Neuronal stem cell (in vitro differentiated cells): ENCODE measurements at regions not wholly inside any gene's neighbourhood (a gene's known extent, or its start where the extent isn't known, plus 50 kb on each side); places are given as distances from the start of the nearest gene placed in this dataset.

Source experiments
- DNase-seq: peaks from one replicate; pipeline ENCODE4 v3.0.0-alpha.2; 2013; ENCODE audit warnings: low spot score
- H2AFZ ChIP-seq: one replicate; pipeline ENCODE4 v1.6.1; 2013; ENCODE audit warnings: mild to moderate bottlenecking, low read length, inconsistent platforms
- H2AK5ac ChIP-seq: 2 replicates; pipeline ENCODE4 v1.6.1; 2013; ENCODE audit warnings: low read depth, mild to moderate bottlenecking, inconsistent platforms, low read length, moderate library complexity, mixed read lengths
- H2BK120ac ChIP-seq: 2 replicates; pipeline ENCODE4 v1.6.1; 2013; ENCODE audit warnings: low read depth, mild to moderate bottlenecking, inconsistent platforms, low read length, moderate library complexity, mixed read lengths
- H2BK12ac ChIP-seq: one replicate; pipeline ENCODE4 v1.6.1; 2013; ENCODE audit warnings: low read length, inconsistent platforms
- H2BK15ac ChIP-seq: 2 replicates; pipeline ENCODE4 v1.6.1; 2013; ENCODE audit warnings: mild to moderate bottlenecking, low read length, inconsistent platforms, mixed read lengths
- H2BK5ac ChIP-seq: one replicate; pipeline ENCODE4 v1.6.1; 2013; ENCODE audit warnings: inconsistent platforms, mild to moderate bottlenecking, low read length, moderate library complexity
- H3K14ac ChIP-seq: one replicate; pipeline ENCODE4 v1.6.1; 2013; ENCODE audit warnings: low read length, inconsistent platforms
- H3K18ac ChIP-seq: 2 replicates; pipeline ENCODE4 v1.6.1; 2013; ENCODE audit warnings: low read length, inconsistent platforms
- H3K23ac ChIP-seq: 2 replicates; pipeline ENCODE4 v1.6.1; 2013; ENCODE audit warnings: low read depth, mild to moderate bottlenecking, mixed read lengths, low read length, inconsistent platforms; ENCODE audit not compliant: poor library complexity
- H3K27ac ChIP-seq: replicated peaks from 3 replicates; pipeline ENCODE4 v1.5.1; 2013; ENCODE audit warnings: low read length, inconsistent platforms
- H3K27me3 ChIP-seq, 3 experiments: 2 replicates each; pipeline ENCODE4 v1.6.1; 2013; ENCODE audit warnings: low read length in 3 of 3, mild to moderate bottlenecking in 2 of 3, inconsistent platforms in 1 of 3, low read depth in 1 of 3, mixed read lengths in 1 of 3, moderate library complexity in 1 of 3; ENCODE audit not compliant: control insufficient read depth in 3 of 3, insufficient read depth in 3 of 3
- H3K36me3 ChIP-seq, 2 donors: replicated peaks in 1 of 2; 2 replicates each; pipeline ENCODE4 v1.6.1; 2013; ENCODE audit warnings: low read length in 2 of 2; ENCODE audit not compliant: control insufficient read depth in 2 of 2, insufficient read depth in 2 of 2
- H3K4ac ChIP-seq: 2 replicates; pipeline ENCODE4 v1.6.1; 2013; ENCODE audit warnings: inconsistent platforms, mild to moderate bottlenecking, low read length, moderate library complexity
- H3K4me1 ChIP-seq, 2 donors: 1 replicate in 1 of 2; 2 replicates in 1 of 2; pipeline ENCODE4 v1.6.1; 2013; ENCODE audit warnings: low read length in 2 of 2, low read depth in 1 of 2; ENCODE audit not compliant: control insufficient read depth in 2 of 2, insufficient read depth in 1 of 2
- H3K4me2 ChIP-seq: one replicate; pipeline ENCODE4 v1.6.1; 2013; ENCODE audit warnings: mild to moderate bottlenecking, low read length, inconsistent platforms; ENCODE audit not compliant: insufficient read depth, poor library complexity, severe bottlenecking
- H3K4me3 ChIP-seq, 2 donors: 2 replicates each; pipeline ENCODE4 v1.5.1; 2013; ENCODE audit warnings: low read length in 2 of 2, mild to moderate bottlenecking in 2 of 2, inconsistent platforms in 1 of 2, moderate library complexity in 1 of 2
- H3K79me1 ChIP-seq: one replicate; pipeline ENCODE4 v1.6.1; 2013; ENCODE audit warnings: low read depth, mild to moderate bottlenecking, inconsistent platforms, low read length, moderate library complexity
- H3K9ac ChIP-seq: one replicate; pipeline ENCODE4 v1.6.1; 2013; ENCODE audit warnings: mild to moderate bottlenecking, low read depth, low read length, inconsistent platforms; ENCODE audit not compliant: poor library complexity
- H3K9me3 ChIP-seq, 2 donors: replicated peaks in 1 of 2; 2 replicates each; pipeline versions ENCODE3 to v1.6.1; 2013; ENCODE audit warnings: low read length in 2 of 2, mild to moderate bottlenecking in 2 of 2, inconsistent platforms in 1 of 2, low read depth in 1 of 2, mixed read lengths in 1 of 2, moderate library complexity in 1 of 2; ENCODE audit not compliant: control insufficient read depth in 2 of 2, insufficient read depth in 1 of 2
- H4K8ac ChIP-seq: one replicate; pipeline ENCODE4 v1.6.1; 2013; ENCODE audit warnings: low read depth, mild to moderate bottlenecking, inconsistent platforms, low read length, moderate library complexity
- H4K91ac ChIP-seq: one replicate; pipeline ENCODE4 v1.6.1; 2013; ENCODE audit warnings: low read length, low read depth, mild to moderate bottlenecking, inconsistent platforms; ENCODE audit not compliant: poor library complexity
- WGBS, 2 donors: extraction: QIAGEN DNeasy Blood & Tissue Kit; methylation state at CpG; one replicate each; pipeline ENCODE4 v1.1.7; 2013; ENCODE audit warnings: missing lambda C conversion rate in 2 of 2, mixed read lengths in 1 of 2; ENCODE audit not compliant: insufficient read length in 2 of 2, insufficient replicate concordance in 1 of 2; ENCODE audit errors: extremely low coverage in 2 of 2; 5-methylcytosine and 5-hydroxymethylcytosine counted together

- H2BK15ac ChIP-seq: no peak overlapping the region
- H2AK5ac ChIP-seq: no peak overlapping the region
- no peaks in the 10 kb centered on the region for H3K36me3 ChIP-seq
- no peaks in the 10 kb centered on the region for H3K79me1 ChIP-seq
- no peaks in the 10 kb centered on the region for H3K9me3 ChIP-seq
- no CpG with 5 or more reads among the region's 4 CpGs for WGBS, 2 donors
- H4K91ac ChIP-seq: no peak overlapping the region
- no peak overlapping the region for H3K4me3 ChIP-seq
- no peak overlapping the region for H3K4me2 ChIP-seq
- no peak overlapping the region for H3K14ac ChIP-seq
- H3K23ac ChIP-seq: no peak overlapping the region
- H3K4ac ChIP-seq: no peak overlapping the region
- H3K27me3 ChIP-seq: no peaks in the 10 kb centered on the region
- H3K4me1 ChIP-seq: peaks cover 0 to 4% of the 10 kb centered on the region in 2 donors
- no peak overlapping the region for H2BK5ac ChIP-seq
- no peak overlapping the region for H3K18ac ChIP-seq
- no peak overlapping the region for H3K9ac ChIP-seq
- H4K8ac ChIP-seq: no peak overlapping the region
- no peak overlapping the region for H2AFZ ChIP-seq
- H2BK12ac ChIP-seq: no peak overlapping the region
- no peak for DNase-seq
- no peak overlapping the region for H2BK120ac ChIP-seq
- H3K27ac ChIP-seq: no peak overlapping the region
Measured at GRCh38 chr6:91538622-91539021, 951.8 kb upstream of the MAP3K7 start.

GRCh38 chr6:91534614-91535013 lies 947.7 kb upstream of the MAP3K7 start:
- Histone ChIP-seq H3K4me2 (no peak overlapping the region), H3K27me3 (no peaks in the 10 kb centered on the region), H2BK12ac (no peak overlapping the region), H2BK15ac (no peak overlapping the region), H3K23ac (no peak overlapping the region), H2BK120ac (no peak overlapping the region), H3K79me1 (no peaks in the 10 kb centered on the region), H3K18ac (no peak overlapping the region), H3K27ac (no peak overlapping the region), H3K36me3 (no peaks in the 10 kb centered on the region), H3K14ac (no peak overlapping the region), H3K9me3 (no peaks in the 10 kb centered on the region), H3K4me3 (no peak overlapping the region), H4K91ac (no peak overlapping the region), H3K4me1 (no peaks in the 10 kb centered on the region), H3K9ac (no peak overlapping the region), H2BK5ac (no peak overlapping the region), H3K4ac (no peak overlapping the region), H2AFZ (no peak overlapping the region), H2AK5ac (no peak overlapping the region), H4K8ac (no peak overlapping the region)
- WGBS, 2 donors: no CpG with 5 or more reads among the region's 2 CpGs
- DNase-seq: no peak

- Histone ChIP-seq H3K4ac (no peak overlapping the region), H4K91ac (no peak overlapping the region), H2BK15ac (no peak overlapping the region), H3K9me3 (no peaks in the 10 kb centered on the region), H3K27ac (no peak overlapping the region), H3K14ac (no peak overlapping the region), H3K27me3 (no peaks in the 10 kb centered on the region), H4K8ac (no peak overlapping the region), H2BK12ac (no peak overlapping the region), H2AK5ac (no peak overlapping the region), H2AFZ (no peak overlapping the region), H3K36me3 (no peaks in the 10 kb centered on the region), H2BK5ac (no peak overlapping the region), H3K9ac (no peak overlapping the region), H3K23ac (no peak overlapping the region), H3K18ac (no peak overlapping the region), H3K4me3 (no peak overlapping the region), H2BK120ac (no peak overlapping the region), H3K79me1 (no peaks in the 10 kb centered on the region), H3K4me2 (no peak overlapping the region), H3K4me1 (no peaks in the 10 kb centered on the region)
- no CpG with 5 or more reads among the region's 3 CpGs for WGBS, 2 donors
- no peak for DNase-seq
Measured at GRCh38 chr6:91523511-91523910, 936.6 kb upstream of the MAP3K7 start.

GRCh38 chr6:91521999-91522398 lies 935.1 kb upstream of the MAP3K7 start:
- Histone ChIP-seq H2BK5ac (no peak overlapping the region), H3K27me3 (no peaks in the 10 kb centered on the region), H3K23ac (no peak overlapping the region), H3K4me1 (no peaks in the 10 kb centered on the region), H3K27ac (no peak overlapping the region), H3K9ac (no peak overlapping the region), H2AFZ (no peak overlapping the region), H3K4ac (no peak overlapping the region), H4K8ac (no peak overlapping the region), H3K18ac (no peak overlapping the region), H3K79me1 (no peaks in the 10 kb centered on the region), H4K91ac (no peak overlapping the region), H2BK15ac (no peak overlapping the region), H2AK5ac (no peak overlapping the region), H2BK120ac (no peak overlapping the region), H3K36me3 (no peaks in the 10 kb centered on the region), H2BK12ac (no peak overlapping the region), H3K14ac (no peak overlapping the region), H3K4me3 (no peak overlapping the region), H3K4me2 (no peak overlapping the region), H3K9me3 (no peaks in the 10 kb centered on the region)
- DNase-seq: no peak
